ENCODE measurements at regions not wholly inside any gene's neighbourhood (a gene's known extent, or its start where the extent isn't known, plus 50 kb on each side); places are given as distances from the start of the nearest gene placed in this dataset.

- H3K27me3 ChIP-seq: no peaks in the 10 kb centered on the region
- DNase-seq: no peak
- no peaks in the 10 kb centered on the region for H3K4me1 ChIP-seq
- WGBS, 4 donors: 64 to 77% (median 76%) methylated on average over 3 of the region's 3 CpGs
- no peak overlapping the region for H3K27ac ChIP-seq
- no peak for TF ChIP-seq POLR2A (IDR thresholded peaks at IDR 0.05)
- no peak for TF ChIP-seq CTCF (IDR thresholded peaks at IDR 0.05)
- ATAC-seq: no peak
- H3K9me3 ChIP-seq: peaks cover 0 to 9% (median 0%) of the 10 kb centered on the region in 12 donors
- H3K4me3 ChIP-seq: no peak overlapping the region
- intact Hi-C loops (cut with DNase I): no loop called here
- no peaks in the 10 kb centered on the region for H3K36me3 ChIP-seq
These were observed 202.0 kb downstream of the AJAP1 start for GRCh38 chr1:4856396-4856795.

- Histone ChIP-seq H3K36me3 (no peaks in the 10 kb centered on the region), H3K27ac (no peak overlapping the region), H3K4me1 (no peaks in the 10 kb centered on the region), H3K27me3 (peaks cover 0 to 4% (median 0%) of the 10 kb centered on the region in 9 donors), H3K4me3 (no peak overlapping the region), H3K9me3 (peaks cover 0 to 20% (median 4%) of the 10 kb centered on the region in 12 donors)
- ATAC-seq (no peak), DNase-seq (no peak)
- intact Hi-C loops (cut with DNase I): no loop called here
- no peak for TF ChIP-seq CTCF (IDR thresholded peaks at IDR 0.05)
- TF ChIP-seq POLR2A (IDR thresholded peaks at IDR 0.05): no peak
- WGBS, 4 donors: 74 to 85% (median 80%) methylated on average over 8 of the region's 8 CpGs
These were observed 200.0 kb downstream of the AJAP1 start for GRCh38 chr1:4854367-4854766.

- ATAC-seq: no peak
- Histone ChIP-seq H3K36me3 (no peaks in the 10 kb centered on the region), H3K4me1 (no peaks in the 10 kb centered on the region), H3K4me3 (no peak overlapping the region), H3K27me3 (peaks cover 0 to 5% (median 0%) of the 10 kb centered on the region in 9 donors), H3K9me3 (peaks cover 0 to 20% (median 4%) of the 10 kb centered on the region in 12 donors), H3K27ac (no peak overlapping the region)
- TF ChIP-seq CTCF (IDR thresholded peaks at IDR 0.05): no peak
- no peak for TF ChIP-seq POLR2A (IDR thresholded peaks at IDR 0.05)
- intact Hi-C loops (cut with DNase I): no loop called here
- 79 to 82% (median 79%) methylated on average over 5 of the region's 5 CpGs for WGBS, 4 donors
- DNase-seq: no peak
These were observed 199.5 kb downstream of the AJAP1 start for GRCh38 chr1:4853904-4854303.

GRCh38 chr1:4851385-4852065 is 197.1 kb downstream of the AJAP1 start:
- 72 to 93% (median 79%) methylated on average over 4 to 8 of the region's 8 CpGs for WGBS, 4 donors
- no peak for DNase-seq
- intact Hi-C loops (cut with DNase I): no loop called here

More at GRCh38 chr1:4851385-4852065, 197.1 kb downstream of the AJAP1 start:
- Histone ChIP-seq H3K36me3 (no peaks in the 10 kb centered on the region), H3K4me3 (no peak overlapping the region), H3K9me3 (peaks cover 0 to 20% (median 4%) of the 10 kb centered on the region in 12 donors), H3K27me3 (peaks cover 0 to 5% (median 0%) of the 10 kb centered on the region in 9 donors), H3K4me1 (peaks cover 0 to 6% (median 0%) of the 10 kb centered on the region in 12 donors), H3K27ac (no peak overlapping the region)
- ATAC-seq: no peak
- TF ChIP-seq POLR2A (IDR thresholded peaks at IDR 0.05) (no peak), CTCF (IDR thresholded peaks at IDR 0.05) (no peak)

All from heart left ventricle (tissue), 16 donors.